HCT116 (cell line): ENCODE measurements at regions not wholly inside any gene's neighbourhood (a gene's known extent, or its start where the extent isn't known, plus 50 kb on each side); places are given as distances from the start of the nearest gene placed in this dataset.

ENCODE experiments used
- ATAC-seq: fragments of 200-7000 bp; cut with Tn5 transposase; 2 replicates; pipeline ENCODE4 v1.9.1; 2020; ENCODE audit warnings: mild to moderate bottlenecking, moderate library complexity
- BruUV-seq: library from RNA; stranded (reverse); fragments of 400-500 nt; replicated peaks from 2 replicates; lab custom pipeline; 2021; lab: Mats Ljungman, UMichigan
- CTCF ChIA-PET: fragments of 300-600 bp; sonication (Branson Sonifier 250); formaldehyde crosslinking; loops from one replicate; lab custom pipeline; 2021; ENCODE audit warnings: antibody characterized with exemption; lab: Charles Lee
- POLR2A ChIA-PET: fragments of 300-600, 350-600 bp; sonication (Branson Sonifier 250); formaldehyde crosslinking; loops from one replicate; lab custom pipeline; 2021; ENCODE audit warnings: antibody characterized with exemption; lab: Charles Lee
- RAD21 ChIA-PET, 2 experiments: fragments of 300-600 bp; sonication (Branson Sonifier 250); formaldehyde crosslinking; loops; one replicate each; lab custom pipeline; 2023; ENCODE audit warnings: low total read pairs in 2 of 2; ENCODE audit not compliant: uncharacterized antibody in 2 of 2, unreplicated experiment in 2 of 2, low non-redundant PET in 1 of 2; lab: Charles Lee
- DNase-seq: peaks from one replicate; pipeline ENCODE4 v3.0.0-alpha.2; 2010; ENCODE audit warnings: low read depth, low spot score
- H2AFZ ChIP-seq: fragments of 200-600 bp; shearing (Covaris generic), sonication (generic); 2 replicates; pipeline ENCODE4 v1.6.1; 2017; ENCODE audit warnings: low read depth, mixed run types, mixed read lengths, antibody characterized with exemption, low read length; ENCODE audit not compliant: poor library complexity, severe bottlenecking
- H3K27ac ChIP-seq: 2 replicates; pipeline ENCODE4 v1.5.1; 2012; ENCODE audit warnings: low read depth, low read length
- H3K27me3 ChIP-seq: fragments of 200-600 bp; sonication (generic); 2 replicates; pipeline ENCODE4 v1.6.1; 2016; ENCODE audit warnings: mixed run types, low read length, mixed read lengths; ENCODE audit not compliant: insufficient read depth
- H3K36me3 ChIP-seq, 2 experiments: fragments of 200-500 bp in 1 of 2; fragments of 200-600 bp in 1 of 2; sonication (Bioruptor generic) in 1 of 2; sonication (generic) in 1 of 2; 2 replicates each; pipeline versions ENCODE4 v1.5.1 to v1.6.1; 2014 to 2016; ENCODE audit warnings: low read length in 2 of 2, inconsistent platforms in 1 of 2, mixed read lengths in 1 of 2, mixed run types in 1 of 2; ENCODE audit not compliant: insufficient read depth in 2 of 2, control insufficient read depth in 1 of 2
- H3K4me1 ChIP-seq, 2 experiments: fragments of 200-600 bp in 1 of 2; sonication (generic) in 1 of 2; 2 replicates each; pipeline versions ENCODE4 v1.5.1 to v1.6.1; 2012 to 2017; ENCODE audit warnings: low read length in 2 of 2, inconsistent platforms in 1 of 2, mild to moderate bottlenecking in 1 of 2, mixed read lengths in 1 of 2, mixed run types in 1 of 2, moderate library complexity in 1 of 2; ENCODE audit not compliant: insufficient read depth in 2 of 2, control insufficient read depth in 1 of 2
- H3K4me2 ChIP-seq: fragments of 200-600 bp; sonication (generic); 2 replicates; pipeline ENCODE4 v1.6.1; 2017; ENCODE audit warnings: mixed run types, low read length, mixed read lengths
- H3K4me3 ChIP-seq, 2 experiments: fragments of 200-600 bp in 1 of 2; sonication (generic) in 1 of 2; replicated peaks in 1 of 2; 2 replicates each; pipeline ENCODE4 v1.5.1; 2011 to 2016; ENCODE audit warnings: low read length in 2 of 2, control low read depth in 1 of 2, low read depth in 1 of 2, mild to moderate bottlenecking in 1 of 2, mixed read lengths in 1 of 2, mixed run types in 1 of 2
- H3K79me2 ChIP-seq: fragments of 200-600 bp; sonication (generic); 2 replicates; pipeline ENCODE4 v1.6.1; 2017; ENCODE audit warnings: mild to moderate bottlenecking, mixed run types, low read length, moderate library complexity, mixed read lengths; ENCODE audit not compliant: insufficient read depth
- H3K9ac ChIP-seq: fragments of 200-600 bp; sonication (generic); 2 replicates; pipeline ENCODE4 v1.6.1; 2016; ENCODE audit warnings: low read length, mixed read lengths
- H3K9me2 ChIP-seq: fragments of 200-600 bp; sonication (generic), shearing (Covaris generic); 2 replicates; pipeline ENCODE4 v1.6.1; 2017; ENCODE audit warnings: mixed run types, mild to moderate bottlenecking, moderate library complexity; ENCODE audit not compliant: insufficient read depth
- H3K9me3 ChIP-seq, 2 experiments: fragments of 200-500 bp in 1 of 2; fragments of 200-600 bp in 1 of 2; sonication (Bioruptor generic) in 1 of 2; sonication (generic) in 1 of 2; 2 replicates each; pipeline ENCODE4 v1.6.1; 2014 to 2017; ENCODE audit warnings: low read length in 2 of 2, mixed read lengths in 2 of 2, inconsistent platforms in 1 of 2, low read depth in 1 of 2, mild to moderate bottlenecking in 1 of 2, mixed run types in 1 of 2, moderate library complexity in 1 of 2; ENCODE audit not compliant: control insufficient read depth in 1 of 2, insufficient read depth in 1 of 2
- H4K20me1 ChIP-seq: fragments of 200-600 bp; sonication (generic), shearing (Covaris generic); 2 replicates; pipeline ENCODE4 v1.6.1; 2017; ENCODE audit warnings: mixed run types, mild to moderate bottlenecking, moderate library complexity; ENCODE audit not compliant: insufficient read depth
- ATF3 ChIP-seq: IDR thresholded peaks from 2 replicates; pipeline ENCODE4 v1.6.1; 2012
- CBX3 ChIP-seq: IDR thresholded peaks from 2 replicates; pipeline ENCODE4 v1.6.1; 2012; ENCODE audit warnings: low read depth
- CEBPB ChIP-seq: IDR thresholded peaks from 2 replicates; pipeline ENCODE4 v1.6.1; 2012; ENCODE audit warnings: low read depth
- EGR1 ChIP-seq: IDR thresholded peaks from 2 replicates; pipeline ENCODE4 v1.6.1; 2012; ENCODE audit warnings: low read depth
- EZH2 ChIP-seq: fragments of 200-600 bp; sonication (generic); IDR thresholded peaks from 2 replicates; pipeline ENCODE4 v1.6.1; 2017; ENCODE audit warnings: antibody characterized with exemption, mixed run types
- FOSL1 ChIP-seq: IDR thresholded peaks from 2 replicates; pipeline ENCODE4 v1.6.1; 2012; ENCODE audit warnings: low read depth
- JUND ChIP-seq: IDR thresholded peaks from 2 replicates; pipeline ENCODE4 v1.6.1; 2012
- MAX ChIP-seq: IDR thresholded peaks from 2 replicates; pipeline ENCODE4 v1.6.1; 2012
- RAD21 ChIP-seq: IDR thresholded peaks from 2 replicates; pipeline ENCODE4 v1.6.1; 2012; ENCODE audit warnings: low read depth, mild to moderate bottlenecking
- REST ChIP-seq: IDR thresholded peaks from 2 replicates; pipeline ENCODE4 v1.6.1; 2012; ENCODE audit warnings: low read depth
- YY1 ChIP-seq: IDR thresholded peaks from 2 replicates; pipeline ENCODE4 v1.6.1; 2011; ENCODE audit warnings: low read length, low read depth, moderate library complexity, mild to moderate bottlenecking; ENCODE audit not compliant: insufficient replicate concordance; ENCODE audit errors: extremely low read depth
- ZBTB33 ChIP-seq: IDR thresholded peaks from 2 replicates; pipeline ENCODE4 v1.6.1; 2011; ENCODE audit warnings: mild to moderate bottlenecking, low read length, moderate library complexity; ENCODE audit not compliant: insufficient replicate concordance; ENCODE audit errors: extremely low read depth
- ZFX ChIP-seq: fragments of 450-650 bp; IDR thresholded peaks from 2 replicates; pipeline ENCODE4 v1.6.1; 2017
- ZNF274 ChIP-seq: fragments of 200-500 bp; sonication (Bioruptor generic); IDR thresholded peaks from 2 replicates; pipeline ENCODE4 v1.6.1; 2014; ENCODE audit warnings: mild to moderate bottlenecking, low read depth, low read length, inconsistent platforms
- intact Hi-C: fragments of 100-400 bp; cut with micrococcal nuclease; formaldehyde crosslinking; loops from 2 replicates; pipeline ENCODE4 v1.10.0; 2022

GRCh38 chrX:129316461-129316860, 206.8 kb downstream of the SMARCA1 start:
- Histone ChIP-seq H3K27ac (no peak overlapping the region), H3K4me2 (no peak overlapping the region), H3K9ac (no peak overlapping the region), H3K4me1 (no peaks in the 10 kb centered on the region), H4K20me1 (no peaks in the 10 kb centered on the region; the same call in 1 of the 2 replicates), H3K36me3 (no peaks in the 10 kb centered on the region)
- no peak for DNase-seq
- TF ChIP-seq ATF3: no peak
- no peak for TF ChIP-seq YY1
- no peak for TF ChIP-seq CEBPB
- TF ChIP-seq ZFX: no peak
- TF ChIP-seq ZBTB33: no peak
- no peak for TF ChIP-seq JUND
- no peak for TF ChIP-seq EGR1
- TF ChIP-seq CBX3: no peak
- TF ChIP-seq ZNF274: no peak
- no peak for TF ChIP-seq EZH2
- TF ChIP-seq RAD21: no peak
- TF ChIP-seq REST: no peak
- no peak for TF ChIP-seq FOSL1
- TF ChIP-seq MAX: no peak
- TF ChIP-seq, all 23 proteins: peak for 0
- Histone ChIP-seq H3K9me2 (no peaks in the 10 kb centered on the region), H3K4me3 (no peak overlapping the region), H2AFZ (no peak overlapping the region), H3K27me3 (no peaks in the 10 kb centered on the region), H3K79me2 (no peaks in the 10 kb centered on the region), H3K9me3 (no peaks in the 10 kb centered on the region)
- ChIA-PET POLR2A (no interaction called here), RAD21 (no interaction called here), CTCF (no interaction called here)
- intact Hi-C loops: no loop called here
- BruUV-seq: no TSS peak
- ATAC-seq: no peak
